ENCODE measurements at regions not wholly inside any gene's neighbourhood (a gene's known extent, or its start where the extent isn't known, plus 50 kb on each side); places are given as distances from the start of the nearest gene placed in this dataset.

- no peak for DNase-seq
Measured at GRCh38 chr13:85742355-85742754, 56.9 kb downstream of the SLITRK6 start.

GRCh38 chr13:85741017-85741416 lies 58.2 kb downstream of the SLITRK6 start:
- no peak for DNase-seq

- DNase-seq: no peak
Measured at GRCh38 chr13:85738696-85739320, 60.4 kb downstream of the SLITRK6 start.

DNA sequence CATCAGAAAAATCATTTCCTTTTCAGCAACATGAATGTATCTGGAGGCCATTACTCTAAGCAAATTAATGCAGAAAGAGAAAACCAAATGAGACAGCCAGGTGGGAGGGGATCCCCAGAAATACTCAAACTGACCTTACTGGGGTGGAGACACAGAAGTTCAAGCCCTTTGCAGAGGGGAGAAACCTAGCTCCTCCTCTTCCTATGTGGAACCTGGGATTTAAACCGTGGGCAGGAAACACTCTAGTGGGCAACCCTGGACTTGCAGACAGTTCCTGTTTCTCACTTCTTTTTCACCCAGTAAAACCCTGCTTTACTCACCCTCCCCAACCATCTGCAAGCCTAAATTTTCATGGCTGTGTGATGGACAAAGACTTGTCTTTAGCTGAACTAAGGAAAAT lies 61.3 kb downstream of the SLITRK6 start:
- no peak for DNase-seq

- DNase-seq: no peak
Measured at GRCh38 chr13:85729296-85729695, 69.9 kb downstream of the SLITRK6 start.

GRCh38 chr13:85728811-85729210 lies 70.4 kb downstream of the SLITRK6 start:
- DNase-seq: no peak

DNA sequence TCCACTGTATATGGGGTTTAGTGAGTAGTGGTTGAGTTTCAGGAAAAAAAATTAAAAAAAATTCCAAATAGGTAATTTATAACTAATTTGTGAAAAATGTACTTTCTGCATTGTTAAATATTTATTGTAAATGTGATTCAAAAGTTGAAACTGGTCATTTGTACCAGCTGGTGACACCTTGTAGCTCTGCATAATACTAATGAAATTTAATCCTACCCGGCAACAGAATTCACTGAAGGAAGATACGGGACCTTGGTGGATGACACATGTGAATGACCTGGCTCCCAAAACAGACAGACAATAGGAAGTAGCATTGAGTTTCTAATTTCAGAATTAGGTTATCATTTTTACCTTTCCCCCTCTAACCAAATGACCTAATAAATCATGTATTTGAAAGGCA lies 73.8 kb downstream of the SLITRK6 start:
- no peak for DNase-seq

GRCh38 chr13:85724546-85725432 lies 74.4 kb downstream of the SLITRK6 start:
- DNase-seq: no peak

DNA sequence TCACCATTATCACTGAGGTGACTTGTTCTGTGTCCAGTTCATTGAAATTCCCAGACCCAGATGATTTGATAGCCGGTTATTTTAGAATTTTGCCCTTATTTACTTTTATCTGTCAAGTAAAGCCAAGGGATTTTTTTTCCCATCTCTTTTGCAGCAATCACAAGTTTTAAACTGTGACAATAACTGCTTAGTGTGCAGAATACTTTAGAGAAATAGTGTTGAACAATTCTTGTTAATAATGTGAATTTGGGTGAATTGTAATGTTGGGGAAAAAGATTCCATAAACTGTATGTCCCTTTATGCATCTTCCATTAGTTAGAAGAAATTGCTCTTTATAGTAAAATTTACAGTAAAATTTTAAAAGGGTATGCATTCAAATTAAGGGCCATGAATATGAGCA lies 79.5 kb downstream of the SLITRK6 start:
- no peak for DNase-seq

DNA sequence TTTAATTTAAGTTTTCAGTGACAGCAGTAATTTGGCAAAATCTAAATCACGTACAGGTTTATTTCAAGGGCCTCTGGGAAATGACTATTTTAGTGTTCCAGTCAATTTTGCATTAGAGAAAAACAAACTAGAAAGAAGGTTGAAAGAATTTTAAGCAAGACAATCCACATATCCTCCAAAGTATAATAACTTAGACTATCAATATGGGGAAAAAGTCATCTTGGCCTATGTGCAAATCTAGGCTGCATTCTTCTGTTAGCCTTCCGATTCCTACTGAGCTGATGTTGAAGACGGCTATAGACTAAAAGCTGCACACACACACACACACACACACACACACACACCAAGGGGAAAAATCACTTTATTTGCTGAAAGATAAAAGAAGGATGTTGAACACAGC lies 81.3 kb downstream of the SLITRK6 start:
- no peak for DNase-seq

GRCh38 chr13:85710545-85710944 lies 88.7 kb downstream of the SLITRK6 start:
- DNase-seq: no peak

DNA sequence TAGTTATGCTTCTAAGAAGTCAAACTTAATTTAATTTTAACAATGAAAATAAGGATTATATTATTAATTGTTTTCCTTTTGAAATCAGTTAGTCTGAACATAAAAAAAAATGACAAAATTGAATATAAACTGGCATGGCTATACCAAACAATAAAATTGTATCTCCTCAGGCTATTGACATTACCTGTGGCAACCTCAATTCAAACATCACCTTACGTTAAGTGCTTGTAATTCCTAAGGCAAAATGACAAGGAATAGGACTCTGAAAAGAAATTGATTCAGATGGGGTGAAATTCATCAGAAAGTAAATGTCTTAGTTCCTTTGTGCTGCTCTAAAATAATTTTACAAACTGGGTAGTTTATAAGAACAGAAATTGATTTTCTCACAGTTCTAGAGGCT lies 89.5 kb downstream of the SLITRK6 start:
- DNase-seq: no peak

DNA sequence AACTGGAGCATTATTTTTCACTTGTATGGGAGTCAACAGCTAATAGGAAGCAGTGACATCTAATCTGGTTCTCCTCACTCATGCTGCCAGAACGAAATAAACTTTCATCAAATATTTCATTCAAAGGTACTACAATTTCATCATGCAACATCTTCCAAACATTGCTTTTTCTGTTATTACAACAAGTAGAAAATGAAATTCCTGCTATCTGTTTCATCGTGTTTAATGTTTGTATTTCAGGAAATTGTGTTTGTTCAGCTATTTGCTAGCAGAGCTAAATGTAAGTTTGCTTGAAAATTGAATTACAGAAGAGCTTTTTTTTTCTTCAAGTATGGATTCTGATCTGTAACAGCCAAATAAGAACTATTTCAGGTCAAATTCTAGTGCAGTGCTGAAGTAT lies 90.1 kb downstream of the SLITRK6 start:
- DNase-seq: no peak

DNA sequence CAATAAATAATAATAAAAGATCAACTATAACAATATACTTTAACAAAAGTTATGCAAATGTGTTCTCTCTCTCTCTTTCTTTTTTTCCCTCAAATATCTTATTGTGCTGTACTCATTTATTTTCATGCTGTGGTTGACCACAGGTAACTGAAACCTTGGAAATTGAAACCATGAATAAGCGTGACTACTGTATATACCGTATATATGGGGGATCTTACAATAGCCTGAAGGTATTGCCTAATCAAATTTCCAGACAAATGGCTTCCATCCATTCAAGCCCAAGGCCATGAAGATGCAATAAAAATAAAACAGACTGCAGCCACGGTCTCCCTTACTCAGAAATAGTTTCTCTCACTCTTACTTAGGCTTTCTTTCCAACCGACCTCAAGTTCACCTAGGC lies 98.3 kb downstream of the SLITRK6 start:
- DNase-seq: no peak

DNA sequence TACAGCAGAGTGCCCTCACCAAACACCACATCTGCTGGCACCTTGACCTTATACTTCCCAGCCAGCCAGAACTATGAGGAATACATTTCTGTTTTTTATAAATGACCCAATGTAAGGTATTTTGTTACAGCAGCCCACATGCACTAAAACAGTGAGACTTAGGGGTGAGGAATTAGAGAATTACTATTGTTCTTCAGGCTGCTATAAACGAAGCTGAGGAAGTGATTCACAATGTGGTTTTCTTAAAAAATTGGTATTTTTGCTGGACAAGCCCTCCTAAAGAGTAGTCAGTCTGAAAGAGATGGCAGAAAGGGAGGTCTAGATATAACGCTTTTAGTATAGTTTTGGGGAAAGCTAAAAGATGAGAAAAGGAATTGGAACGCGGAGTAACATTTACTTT lies 101.0 kb downstream of the SLITRK6 start:
- no peak for DNase-seq

- no peak for DNase-seq
Measured at GRCh38 chr13:85694992-85695391, 104.2 kb downstream of the SLITRK6 start.

- no peak for DNase-seq
Measured at GRCh38 chr13:85693889-85694511, 105.2 kb downstream of the SLITRK6 start.

- DNase-seq: no peak
Measured at GRCh38 chr13:85690368-85690767, 108.9 kb downstream of the SLITRK6 start.

GRCh38 chr13:85685436-85685835 lies 113.8 kb downstream of the SLITRK6 start:
- DNase-seq: no peak

GRCh38 chr13:85675151-85675907 lies 123.9 kb downstream of the SLITRK6 start:
- no peak for DNase-seq

DNA sequence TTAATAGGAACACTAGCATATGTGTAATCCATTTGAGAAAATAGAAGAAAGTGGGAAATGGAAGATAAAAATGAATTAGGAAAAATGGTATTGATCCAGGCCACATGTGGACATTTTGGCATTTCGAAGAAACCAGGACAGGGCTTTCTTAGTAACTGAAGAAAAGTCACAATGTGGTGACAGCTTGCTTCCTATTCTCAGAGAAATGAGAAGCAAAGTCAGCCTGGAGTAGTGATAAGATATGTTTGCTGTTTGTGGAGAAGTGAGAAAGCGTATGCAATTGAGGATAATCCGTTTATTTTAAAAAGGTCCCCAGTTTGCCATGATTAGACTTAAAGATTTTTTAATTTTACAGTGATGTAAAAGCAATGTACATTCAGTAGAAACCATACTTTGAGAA lies 127.9 kb downstream of the SLITRK6 start:
- no peak for DNase-seq

DNA sequence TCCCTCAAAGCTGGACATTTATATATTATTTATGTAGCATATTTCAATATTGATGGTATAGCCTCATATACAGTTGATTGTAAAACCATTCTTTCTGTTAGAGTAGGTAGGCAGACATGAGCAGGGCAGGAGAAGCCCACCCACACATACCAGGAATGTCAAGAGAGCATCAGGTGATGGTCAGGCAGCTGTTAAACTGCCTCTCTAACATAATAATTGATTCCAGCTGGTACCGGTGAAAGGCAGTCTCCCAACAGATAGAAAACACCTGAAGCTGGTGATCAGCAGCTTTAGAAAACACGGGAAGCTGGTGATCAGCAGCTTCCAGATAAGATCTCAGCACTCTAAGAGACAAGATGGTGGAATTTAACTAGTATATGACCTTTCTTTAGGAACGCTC lies 132.9 kb downstream of the SLITRK6 start:
- no peak for DNase-seq

DNA sequence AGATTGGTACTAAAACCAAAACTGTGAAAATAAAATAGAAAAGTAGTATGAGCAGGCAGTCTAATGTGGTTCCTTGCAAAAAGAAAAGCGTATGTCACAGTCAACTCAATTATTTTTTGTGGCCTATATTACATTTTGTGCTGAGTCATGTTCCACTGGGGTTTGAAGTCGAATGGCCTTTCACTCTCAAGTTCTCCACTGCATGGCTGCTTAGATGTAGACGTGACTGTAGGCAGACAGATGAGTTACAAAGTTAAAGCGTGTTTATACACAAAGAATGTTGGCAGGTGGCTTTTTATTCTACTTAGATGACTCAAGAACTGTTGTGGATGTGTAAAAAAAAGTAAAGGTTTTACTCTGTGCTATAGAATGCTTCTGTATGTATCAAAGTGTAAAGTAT lies 133.9 kb downstream of the SLITRK6 start:
- no peak for DNase-seq
